Stimulated activated CD8-positive, alpha-beta memory T cell treated with anti-CD3 and anti-CD28 coated beads, Interleukin-12 subunit alpha, Interleukin-12 subunit beta, amount 100 ng/mL, for 1 hour (primary cell): ENCODE measurements at regions not wholly inside any gene's neighbourhood (a gene's known extent, or its start where the extent isn't known, plus 50 kb on each side); places are given as distances from the start of the nearest gene placed in this dataset.
"Not testable (repeated sequence)": the region's sequence is repeated elsewhere in the genome, so short reads cannot be mapped to it uniquely, and the experiment has no call there.

Source experiments
- DNase-seq: peaks from one replicate; pipeline ENCODE4 v3.0.0-alpha.2; 2020; ENCODE audit warnings: low read depth

GRCh38 chr9:117775591-117775990 lies 71.4 kb downstream of the TLR4 start:
- DNase-seq, result no peak

DNA sequence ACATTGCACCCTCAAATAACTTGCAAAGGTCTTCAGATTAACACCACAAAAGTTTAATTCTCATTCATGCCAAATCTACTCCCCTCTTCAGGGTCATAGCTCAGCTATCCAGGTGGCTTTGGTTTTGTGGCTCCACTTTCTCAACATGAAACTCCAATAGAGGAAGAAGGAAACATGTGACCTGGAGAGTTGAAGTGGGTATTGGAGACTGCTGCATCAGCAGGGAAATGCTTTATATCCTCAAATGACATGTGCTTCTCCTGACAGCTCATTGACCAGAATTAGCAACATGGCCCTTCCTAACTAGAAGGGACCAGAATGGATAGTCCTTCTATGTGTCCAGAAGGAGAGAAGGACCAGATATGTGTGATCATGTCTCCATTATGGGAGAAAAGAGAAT lies 73.6 kb downstream of the TLR4 start:
- no peak for DNase-seq

GRCh38 chr9:117779760-117780159 lies 75.6 kb downstream of the TLR4 start:
- no peak for DNase-seq

GRCh38 chr9:117782931-117783788 lies 79.0 kb downstream of the TLR4 start:
- DNase-seq, result peak; percentile 23

- DNase-seq, result peak; percentile 3
Observed at GRCh38 chr9:117783828-117784227, 79.6 kb downstream of the TLR4 start.

DNA sequence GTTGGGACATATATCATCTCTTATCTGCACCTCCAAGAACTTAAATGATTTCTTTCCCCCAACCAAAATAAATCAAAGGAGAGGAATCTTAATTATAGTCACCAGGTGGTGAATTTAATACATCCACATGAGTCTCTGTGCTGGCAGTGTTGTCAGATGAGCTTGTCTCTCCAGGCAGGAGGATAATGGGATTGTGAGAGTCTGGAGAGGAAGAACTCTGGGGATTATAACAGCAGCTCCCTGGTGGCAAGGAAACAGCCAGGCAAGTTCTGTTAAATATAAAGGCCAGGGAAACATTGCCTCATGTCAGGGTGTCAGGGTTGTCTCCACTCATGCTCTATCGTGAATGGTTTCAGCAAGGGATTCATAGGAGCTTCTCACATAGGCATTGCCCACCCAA lies 80.8 kb downstream of the TLR4 start:
- no peak for DNase-seq

GRCh38 chr9:117787746-117788145 lies 83.5 kb downstream of the TLR4 start:
- no peak for DNase-seq

DNA sequence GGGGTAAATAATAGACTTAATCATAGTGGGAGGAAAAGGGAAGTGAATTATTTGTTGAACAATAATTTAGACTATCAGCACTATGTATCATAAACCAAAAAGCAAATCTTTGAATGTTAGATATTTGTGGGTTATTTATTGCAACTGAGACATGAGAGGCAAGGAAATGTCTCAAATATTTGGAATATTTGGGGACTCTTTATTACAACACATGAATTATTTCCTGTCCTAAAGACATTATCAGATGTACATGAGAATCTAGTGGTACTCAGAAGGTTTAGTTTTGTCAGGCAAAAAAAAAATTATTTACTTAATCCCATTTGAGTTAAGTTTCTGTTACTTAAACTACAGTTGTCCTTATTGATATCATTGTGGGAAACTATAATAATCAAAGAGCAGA lies 91.1 kb downstream of the TLR4 start:
- no peak for DNase-seq

- no peak for DNase-seq
Observed at GRCh38 chr9:117796681-117797080, 92.5 kb downstream of the TLR4 start.

DNA sequence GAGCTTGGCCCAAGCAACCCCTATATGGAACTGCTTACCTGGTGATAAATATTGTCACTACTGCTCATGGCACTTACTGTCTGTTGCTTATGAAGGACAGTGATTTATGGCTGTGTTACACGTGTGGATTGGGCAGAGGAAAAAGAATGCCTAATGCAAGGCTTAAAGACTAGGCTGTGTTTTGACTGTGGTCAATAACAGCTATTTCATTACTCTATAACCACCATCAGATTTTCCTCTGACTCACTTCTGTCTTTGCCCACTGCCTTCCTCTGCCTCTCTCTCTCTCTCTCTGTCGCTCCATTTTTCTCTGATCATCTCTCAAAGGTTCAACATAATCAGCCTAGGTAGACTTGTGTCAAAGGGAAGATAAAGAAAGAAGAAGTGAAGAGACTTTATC lies 96.2 kb downstream of the TLR4 start:
- no peak for DNase-seq

DNA sequence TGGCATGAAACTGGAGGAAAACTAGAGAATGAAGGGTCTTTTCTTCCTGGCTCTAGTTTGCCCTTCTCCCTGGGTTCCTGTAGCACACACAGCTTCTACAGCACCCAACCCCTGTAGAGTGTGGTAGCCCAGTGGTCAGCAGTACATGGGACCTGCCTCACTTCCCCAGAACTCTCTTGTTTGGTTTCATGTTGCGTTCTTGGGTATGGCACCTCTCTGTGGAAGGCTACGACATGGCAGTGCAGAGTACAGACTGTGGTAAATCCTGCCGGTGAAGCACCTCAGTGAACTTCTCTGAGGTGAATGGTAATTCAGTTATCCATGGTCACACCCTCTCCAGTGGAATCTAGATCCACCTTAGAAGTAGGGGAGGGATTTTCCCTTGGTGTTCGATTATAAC lies 105.5 kb downstream of the TLR4 start:
- no peak for DNase-seq

GRCh38 chr9:117815315-117815714 lies 111.1 kb downstream of the TLR4 start:
- DNase-seq, result no peak

GRCh38 chr9:117815948-117816347 lies 111.7 kb downstream of the TLR4 start:
- no peak for DNase-seq

GRCh38 chr9:117821954-117822353 lies 117.8 kb downstream of the TLR4 start:
- DNase-seq, result no peak

DNA sequence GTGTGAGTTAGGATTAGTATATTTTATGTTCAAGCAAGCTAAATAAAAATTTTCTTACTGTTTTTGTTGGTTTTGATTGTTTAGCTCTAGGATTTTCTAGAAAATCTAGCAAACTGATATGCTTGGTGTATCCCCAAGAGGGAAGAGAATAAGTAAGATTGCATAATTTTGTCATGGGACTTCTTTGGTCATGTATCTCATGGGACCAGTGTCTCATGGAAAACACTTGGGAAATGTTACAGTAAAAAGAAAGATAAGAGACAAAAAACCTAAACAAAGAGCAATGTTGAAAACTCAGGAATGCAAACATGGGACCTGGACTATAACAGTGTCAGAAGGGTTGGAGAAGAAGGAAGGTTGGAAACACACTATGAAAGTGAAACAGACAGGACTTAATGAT lies 119.4 kb downstream of the TLR4 start:
- no peak for DNase-seq

- peak; percentile 4 for DNase-seq
Observed at GRCh38 chr9:117825609-117826347, 121.6 kb downstream of the TLR4 start.

GRCh38 chr9:117826837-117827236 lies 122.6 kb downstream of the TLR4 start:
- no peak for DNase-seq

GRCh38 chr9:117827456-117827855 lies 123.3 kb downstream of the TLR4 start:
- DNase-seq, result no peak

DNA sequence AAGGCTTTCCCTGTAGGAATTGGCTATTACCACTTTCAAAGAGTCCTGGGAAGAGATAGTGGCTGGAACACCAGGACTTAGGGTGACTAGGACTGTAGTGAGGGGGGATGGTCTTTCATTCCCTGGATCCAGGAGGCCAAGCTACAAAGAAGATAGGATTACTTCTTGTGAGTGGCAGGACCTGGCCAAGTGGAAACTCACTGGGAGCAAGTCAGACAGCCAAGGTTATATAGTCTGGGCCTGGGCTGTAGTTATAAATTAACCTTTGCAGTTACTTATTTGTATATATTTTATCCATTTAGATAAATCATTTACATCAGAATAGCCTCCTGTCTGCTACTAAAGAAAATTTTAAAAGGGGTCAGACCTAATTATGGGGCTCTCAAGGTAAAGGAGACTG lies 124.3 kb downstream of the TLR4 start:
- DNase-seq, result no peak

- no peak for DNase-seq
Observed at GRCh38 chr9:117835798-117836197, 131.6 kb downstream of the TLR4 start.

DNA sequence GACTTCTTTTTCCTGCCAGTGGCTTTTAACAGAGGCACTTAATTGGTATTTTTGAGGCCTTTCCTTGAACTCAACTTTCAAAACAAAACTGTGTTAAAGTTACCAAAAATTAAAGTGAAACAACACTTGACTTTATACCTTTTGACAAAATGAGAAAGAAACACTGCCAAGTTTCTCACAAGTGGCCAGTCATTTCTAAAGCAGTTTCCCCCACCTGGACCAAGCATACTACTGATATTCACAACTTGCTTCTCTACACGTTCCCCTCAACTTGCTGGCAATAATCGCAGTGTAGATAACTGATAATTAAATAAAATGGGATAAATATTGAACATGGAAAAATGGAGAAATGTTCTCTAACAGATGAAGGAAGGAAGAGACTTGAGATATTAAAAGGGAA lies 135.7 kb downstream of the TLR4 start:
- DNase-seq, result no peak

GRCh38 chr9:117851836-117852461 lies 147.7 kb downstream of the TLR4 start:
- not testable (repeated sequence) for DNase-seq

GRCh38 chr9:117858561-117858960 lies 154.4 kb downstream of the TLR4 start:
- no peak for DNase-seq
